ENCODE measurements at regions not wholly inside any gene's neighbourhood (a gene's known extent, or its start where the extent isn't known, plus 50 kb on each side); places are given as distances from the start of the nearest gene placed in this dataset.
A peak's percentile ranks its signal among the peaks of the same experiment; 100 is the strongest.

DNA sequence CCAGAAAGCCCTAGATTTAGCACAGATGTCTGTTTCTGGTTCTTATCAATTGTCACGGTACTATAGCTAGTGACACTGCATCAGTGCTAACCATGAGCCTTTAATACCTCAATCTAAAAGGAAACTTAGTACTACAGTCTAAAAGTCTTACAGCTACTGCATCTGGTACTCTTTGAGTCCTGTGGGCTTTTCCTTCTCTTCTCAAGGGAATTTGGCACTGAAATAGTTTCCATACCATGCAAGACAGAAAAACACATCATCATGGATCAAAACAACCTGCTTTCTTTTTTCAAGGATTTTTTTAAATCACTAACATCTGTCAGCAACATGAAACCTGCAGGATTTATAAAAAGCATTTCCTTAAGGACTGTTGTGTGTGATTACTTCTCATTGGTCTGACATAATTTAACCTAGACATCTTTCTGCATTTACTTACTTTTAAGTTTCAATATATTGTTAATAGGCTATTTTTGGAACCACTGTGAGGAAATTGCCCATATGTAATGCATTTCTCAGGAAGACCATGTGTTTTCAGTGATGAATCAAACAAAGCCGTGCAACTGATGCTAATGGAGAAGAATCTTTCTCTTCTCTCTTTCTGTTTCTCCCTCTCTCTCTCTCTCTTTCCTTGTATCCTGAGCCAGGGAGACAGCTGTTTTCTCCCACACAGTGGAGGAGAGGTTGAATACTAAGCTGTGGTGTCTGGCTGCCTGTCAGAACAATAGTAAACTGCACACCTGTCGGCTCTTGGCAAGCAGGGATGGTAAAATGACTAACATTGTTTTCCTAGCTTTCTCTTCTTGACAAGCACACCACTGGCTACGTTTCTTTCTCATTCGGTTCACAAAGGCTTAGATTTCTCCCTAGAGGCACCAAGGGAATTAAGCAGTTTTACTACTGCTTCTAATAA, 273.4 kb downstream of the CSNK1G3 start:
- peaks cover 0 to 2% (median 0%) of the 10 kb centered on the region in 4 experiments; a peak in 1 of 7 replicates for H3K4me1 ChIP-seq (replicated peaks in 1 of 4; ENCODE audit: control insufficient read depth in 3 of 4, insufficient read depth in 4 of 4, low read length in 3 of 4)
- H2BK15ac ChIP-seq (ENCODE audit: low read length) = no peak overlapping the region
- no peak overlapping the region for H3K4me2 ChIP-seq (ENCODE audit: insufficient read depth in 1 of 2, low read depth in 2 of 2, low read length in 2 of 2)
- no peaks in the 10 kb centered on the region for H3K36me3 ChIP-seq (ENCODE audit: control insufficient read depth in 2 of 4, insufficient read depth in 4 of 4, low read length in 3 of 4)
- no peak overlapping the region for H2BK12ac ChIP-seq (ENCODE audit: low read depth, low read length)
- H2BK20ac ChIP-seq (ENCODE audit: low read length) = no peak overlapping the region
- H3K9me3 ChIP-seq (ENCODE audit: insufficient read depth in 2 of 2, low read depth in 1 of 2, low read length in 1 of 2) = peaks cover 0 to 9% of the 10 kb centered on the region in 2 experiments; a peak in 2 of 4 replicates
- no peak overlapping the region for H3K23ac ChIP-seq (ENCODE audit: insufficient read length)
- no peak overlapping the region for H3K18ac ChIP-seq (ENCODE audit: extremely low read depth, low read length)
- H2AK5ac ChIP-seq (ENCODE audit: low read depth, low read length) = no peak overlapping the region
- no peak overlapping the region for H2BK5ac ChIP-seq (ENCODE audit: low read depth, low read length)
- no peaks in the 10 kb centered on the region for H3K27me3 ChIP-seq (replicated peaks in 1 of 4; ENCODE audit: control insufficient read depth in 3 of 4, extremely low read depth in 1 of 4, insufficient read depth in 3 of 4, low read length in 3 of 4)
- H3K23me2 ChIP-seq (ENCODE audit: low read depth, low read length) = no peaks in the 10 kb centered on the region
- no peak overlapping the region for H4K5ac ChIP-seq (ENCODE audit: insufficient read length, low read depth, low read length)
- H2AFZ ChIP-seq (ENCODE audit: low read length) = peak overlapping the region; percentile 95
- ChIA-PET CTCF (ENCODE audit: partially characterized antibody) (interaction anchor here (0.6 to 1.0 kb wide), 3 partner anchors 15 to 618 kb away, joined by 3 read pairs; no protein-coding TSS in a partner anchor), POLR2A (ENCODE audit: partially characterized antibody) (no interaction called here)
- no peak overlapping the region for H2BK120ac ChIP-seq (replicated peaks; ENCODE audit: low read depth, low read length)
- peak overlapping the region in 1 of 4 experiments; percentile 13; a peak in 1 of 7 replicates for H3K9ac ChIP-seq (replicated peaks in 1 of 4; ENCODE audit: extremely low read depth in 1 of 4, low read depth in 3 of 4, low read length in 3 of 4)
- no peak overlapping the region for H3K27ac ChIP-seq (ENCODE audit: low read depth, low read length)
- H3K79me1 ChIP-seq (ENCODE audit: low read depth, low read length) = no peaks in the 10 kb centered on the region
- H3K4me3 ChIP-seq (ENCODE audit: extremely low read depth in 1 of 4, insufficient read depth in 2 of 4, low read depth in 3 of 4, low read length in 4 of 4) = no peak overlapping the region
- H3K4ac ChIP-seq (replicated peaks; ENCODE audit: insufficient read length, low read depth, low read length) = no peak overlapping the region
- H3K14ac ChIP-seq (ENCODE audit: insufficient read length) = no peak overlapping the region
- FAIRE-seq (no peak), DNase-seq (ENCODE audit: low read depth in 1 of 2, low spot score in 2 of 2) (no peak)
- no peak overlapping the region for H3K56ac ChIP-seq (replicated peaks; ENCODE audit: insufficient read length, low read depth, low read length)
- H4K8ac ChIP-seq (ENCODE audit: extremely low read depth, insufficient read depth, low read length) = no peak overlapping the region
- H3K79me2 ChIP-seq (ENCODE audit: control insufficient read depth in 1 of 2, insufficient read depth in 2 of 2, low read length in 2 of 2) = no peaks in the 10 kb centered on the region
- H4K91ac ChIP-seq (replicated peaks; ENCODE audit: insufficient read length, low read length) = peak overlapping the region; percentile 56
- WGBS, 2 experiments (ENCODE audit: extremely low coverage in 1 of 2, insufficient coverage in 1 of 2, insufficient read length in 1 of 2, insufficient replicate concordance in 2 of 2, low coverage in 1 of 2, low lambda C conversion rate in 2 of 2, missing lambda C conversion rate in 1 of 2) = 58% methylated on average over 5 of the region's 5 CpGs; no CpG with 5 or more reads in 1 of the 2 experiments
- H4K20me1 ChIP-seq (replicated peaks in 1 of 2; ENCODE audit: control insufficient read depth in 1 of 2, insufficient read depth in 2 of 2, low read length in 2 of 2) = no peaks in the 10 kb centered on the region
- TF ChIP-seq SP4 (IDR thresholded peaks at IDR 0.05; ENCODE audit: low read length) (no peak), SP1 (IDR thresholded peaks at IDR 0.05; ENCODE audit: low read depth, low read length) (no peak), POU5F1 (IDR thresholded peaks at IDR 0.05; ENCODE audit: low read depth, low read length) (no peak), BCL11A (IDR thresholded peaks at IDR 0.05; ENCODE audit: low read depth in 2 of 2, low read length in 2 of 2) (no peak), BRCA1 (IDR thresholded peaks at IDR 0.05; ENCODE audit: low read depth, low read length) (no peak), TEAD4 (IDR thresholded peaks at IDR 0.05; ENCODE audit: low read depth, low read length) (no peak), BACH1 (IDR thresholded peaks at IDR 0.05; ENCODE audit: low read length) (no peak), CBX8 (IDR thresholded peaks at IDR 0.05; ENCODE audit: borderline replicate concordance, low read depth, low read length) (no peak), KDM1A (IDR thresholded peaks at IDR 0.05; ENCODE audit: borderline replicate concordance, low read length) (no peak), RFX5 (IDR thresholded peaks at IDR 0.05; ENCODE audit: borderline replicate concordance, low read depth, low read length) (no peak), TBP (IDR thresholded peaks at IDR 0.05; ENCODE audit: low read depth, low read length) (no peak)
- TF ChIP-seq, protein P1, sequence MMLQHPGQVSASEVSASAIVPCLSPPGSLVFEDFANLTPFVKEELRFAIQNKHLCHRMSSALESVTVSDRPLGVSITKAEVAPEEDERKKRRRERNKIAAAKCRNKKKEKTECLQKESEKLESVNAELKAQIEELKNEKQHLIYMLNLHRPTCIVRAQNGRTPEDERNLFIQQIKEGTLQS (IDR thresholded peaks at IDR 0.05; ENCODE audit: insufficient read depth, low read depth, low read length) = no peak

Data from H1 (cell line).